OCI-LY3 (cell line): ENCODE measurements at regions not wholly inside any gene's neighbourhood (a gene's known extent, or its start where the extent isn't known, plus 50 kb on each side); places are given as distances from the start of the nearest gene placed in this dataset.

ENCODE experiments used
- H2AFZ ChIP-seq: fragments of 200-600, 300-600 bp; shearing (Covaris generic); 2 replicates; pipeline ENCODE4 v1.6.0; 2014; ENCODE audit warnings: antibody characterized with exemption, low read depth, low read length
- H3K27ac ChIP-seq: fragments of 200-600, 300-600 bp; sonication (generic); 2 replicates; pipeline ENCODE4 v1.5.1; 2014; ENCODE audit warnings: mild to moderate bottlenecking, low read length, moderate library complexity, mixed read lengths
- H3K27me3 ChIP-seq: fragments of 200-600, 300-600 bp; sonication (generic); 2 replicates; pipeline ENCODE4 v1.6.1; 2014; ENCODE audit warnings: low read depth, low read length, mixed read lengths
- H3K36me3 ChIP-seq: fragments of 200-600, 300-600 bp; sonication (generic); replicated peaks from 2 replicates; pipeline ENCODE3; 2014; ENCODE audit warnings: low read depth, low read length, mixed read lengths
- H3K4me1 ChIP-seq: fragments of 300-600, 200-600 bp; sonication (generic); 2 replicates; pipeline ENCODE4 v1.6.1; 2014; ENCODE audit warnings: low read length, mixed read lengths
- H3K4me2 ChIP-seq: fragments of 200-600, 300-600 bp; sonication (generic); 2 replicates; pipeline ENCODE4 v1.6.1; 2014; ENCODE audit warnings: low read length, mixed read lengths
- H3K4me3 ChIP-seq: fragments of 300-600, 200-600 bp; sonication (generic); 2 replicates; pipeline ENCODE4 v1.5.1; 2014; ENCODE audit warnings: antibody characterized with exemption, mild to moderate bottlenecking, low read length, moderate library complexity
- H3K79me2 ChIP-seq: fragments of 300-600, 200-600 bp; shearing (Covaris generic); 2 replicates; pipeline ENCODE4 v1.6.1; 2014; ENCODE audit warnings: mild to moderate bottlenecking, low read length, mixed read lengths
- H3K9ac ChIP-seq: fragments of 300-600, 200-600 bp; shearing (Covaris generic); 2 replicates; pipeline ENCODE4 v1.6.0; 2014; ENCODE audit warnings: mild to moderate bottlenecking, low read length, moderate library complexity
- H3K9me3 ChIP-seq: fragments of 200-600, 300-600 bp; shearing (Covaris generic); 2 replicates; pipeline ENCODE4 v1.6.1; 2014; ENCODE audit warnings: low read length, mixed read lengths; ENCODE audit not compliant: insufficient read depth
- H4K20me1 ChIP-seq: fragments of 200-600, 300-600 bp; sonication (generic); 2 replicates; pipeline ENCODE4 v1.6.1; 2016; ENCODE audit warnings: low read length, mixed read lengths; ENCODE audit not compliant: insufficient read depth
- CTCF ChIP-seq: fragments of 200-600, 300-600 bp; sonication (generic); IDR thresholded peaks from 2 replicates; pipeline ENCODE4 v1.5.1; 2014; ENCODE audit warnings: antibody characterized with exemption, low read length, low read depth
- EZH2phosphoT487 ChIP-seq: fragments of 200-600 bp; shearing (Covaris generic); IDR thresholded peaks from 2 replicates; pipeline ENCODE4 v1.6.1; 2018; ENCODE audit warnings: antibody characterized with exemption, mixed run types, low read depth

DNA sequence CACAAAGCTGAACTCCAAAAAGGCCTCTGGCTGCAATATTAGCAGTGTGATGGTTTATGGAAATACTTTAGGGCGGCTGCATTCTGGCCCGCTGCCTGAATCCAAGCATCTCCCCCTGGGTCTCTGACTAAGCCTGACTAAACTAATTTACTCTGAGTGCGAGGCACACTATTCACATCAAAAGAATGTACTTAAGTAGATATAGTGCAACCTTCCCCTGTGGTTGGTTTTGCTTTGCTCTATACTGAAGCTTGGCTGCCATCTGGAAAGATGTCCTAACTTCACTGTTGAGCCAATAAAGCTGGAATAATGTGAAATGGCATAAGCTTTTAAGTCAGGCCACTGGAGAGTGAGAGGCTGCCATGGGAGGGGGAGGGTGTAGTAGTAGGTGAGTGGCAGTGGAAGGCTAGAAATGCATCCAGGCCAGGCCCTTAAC lies 321.6 kb downstream of the AASDHPPT start:
- no peak overlapping the region for H3K4me2 ChIP-seq
- TF ChIP-seq EZH2phosphoT487 (no peak), CTCF (no peak)
- H3K27ac ChIP-seq, result no peak overlapping the region
- no peak overlapping the region for H3K9ac ChIP-seq
- no peaks in the 10 kb centered on the region for H3K79me2 ChIP-seq
- H3K4me3 ChIP-seq, result no peak overlapping the region
- H2AFZ ChIP-seq, result no peak overlapping the region
- H3K4me1 ChIP-seq, result no peaks in the 10 kb centered on the region
- no peaks in the 10 kb centered on the region for H3K27me3 ChIP-seq
- H4K20me1 ChIP-seq, result no peaks in the 10 kb centered on the region
- no peaks in the 10 kb centered on the region for H3K9me3 ChIP-seq
- H3K36me3 ChIP-seq, result no peaks in the 10 kb centered on the region

DNA sequence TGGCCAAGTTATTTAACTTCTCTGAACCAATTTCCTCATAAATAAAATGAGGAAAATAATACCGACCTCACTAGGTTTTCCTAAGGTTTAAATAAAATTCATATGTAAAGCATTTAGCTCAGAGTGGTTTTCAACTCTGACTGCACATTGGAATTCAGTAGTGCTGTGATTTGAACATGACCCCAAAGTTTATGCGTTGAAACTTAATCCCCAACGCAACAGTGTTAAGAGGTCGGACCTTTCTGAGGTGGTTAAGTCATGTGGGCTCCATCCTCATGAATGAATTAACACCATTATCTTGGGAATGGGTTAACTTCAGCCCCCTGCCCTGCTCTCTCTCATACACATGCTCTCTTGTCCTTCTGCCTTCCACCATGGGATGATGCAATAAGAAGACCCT lies 322.2 kb downstream of the AASDHPPT start:
- no peak overlapping the region for H3K9ac ChIP-seq
- H4K20me1 ChIP-seq, result no peaks in the 10 kb centered on the region
- H2AFZ ChIP-seq, result no peak overlapping the region
- H3K4me2 ChIP-seq, result no peak overlapping the region
- no peaks in the 10 kb centered on the region for H3K4me1 ChIP-seq
- no peak overlapping the region for H3K4me3 ChIP-seq
- no peaks in the 10 kb centered on the region for H3K36me3 ChIP-seq
- no peak overlapping the region for H3K27ac ChIP-seq
- TF ChIP-seq EZH2phosphoT487 (no peak), CTCF (no peak)
- H3K79me2 ChIP-seq, result no peaks in the 10 kb centered on the region
- no peaks in the 10 kb centered on the region for H3K27me3 ChIP-seq
- H3K9me3 ChIP-seq, result no peaks in the 10 kb centered on the region

- Histone ChIP-seq H3K79me2 (no peaks in the 10 kb centered on the region), H3K4me2 (no peak overlapping the region), H2AFZ (no peak overlapping the region), H3K27me3 (no peaks in the 10 kb centered on the region), H3K36me3 (no peaks in the 10 kb centered on the region), H3K9me3 (no peaks in the 10 kb centered on the region), H3K27ac (no peak overlapping the region), H3K9ac (no peak overlapping the region), H4K20me1 (no peaks in the 10 kb centered on the region), H3K4me1 (no peaks in the 10 kb centered on the region), H3K4me3 (no peak overlapping the region)
- no peak for TF ChIP-seq EZH2phosphoT487
- no peak for TF ChIP-seq CTCF
These were observed 323.6 kb downstream of the AASDHPPT start for GRCh38 chr11:106400949-106401570.

DNA sequence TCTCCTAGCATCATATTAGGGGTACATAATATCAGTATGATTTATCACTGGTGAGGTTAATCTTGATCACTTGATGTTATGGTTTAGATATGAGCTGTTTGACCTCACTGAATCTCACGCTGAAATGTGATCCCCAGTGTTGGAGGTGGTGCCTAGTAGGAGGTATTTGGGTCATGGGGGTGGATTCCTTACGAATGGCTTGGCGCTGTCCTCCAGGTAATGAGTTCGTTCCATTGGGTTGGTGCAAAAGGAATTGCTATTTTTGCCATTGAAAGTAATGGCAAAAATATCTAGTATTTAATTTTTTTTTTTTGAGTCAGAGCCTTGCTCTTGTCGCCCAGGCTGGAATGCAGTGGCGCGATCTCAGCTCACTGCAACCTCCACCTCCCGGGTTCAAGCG lies 326.3 kb downstream of the AASDHPPT start:
- Histone ChIP-seq H3K79me2 (no peaks in the 10 kb centered on the region), H3K4me1 (no peaks in the 10 kb centered on the region), H3K9ac (no peak overlapping the region), H3K36me3 (no peaks in the 10 kb centered on the region), H3K27ac (no peak overlapping the region), H3K9me3 (no peaks in the 10 kb centered on the region), H4K20me1 (no peaks in the 10 kb centered on the region), H2AFZ (no peak overlapping the region), H3K4me2 (no peak overlapping the region), H3K4me3 (no peak overlapping the region), H3K27me3 (no peaks in the 10 kb centered on the region)
- no peak for TF ChIP-seq CTCF
